Hepatocyte (in vitro differentiated cells): ENCODE measurements at regions not wholly inside any gene's neighbourhood (a gene's known extent, or its start where the extent isn't known, plus 50 kb on each side); places are given as distances from the start of the nearest gene placed in this dataset.

Experiments
- DNase-seq: peaks from one replicate; pipeline ENCODE4 v3.0.0-alpha.2; 2016; ENCODE audit warnings: low spot score
- H2AFZ ChIP-seq: fragments of 200-600 bp; sonication (generic); 2 replicates; pipeline ENCODE4 v1.6.0; 2016; ENCODE audit warnings: antibody characterized with exemption, mild to moderate bottlenecking
- H3K27ac ChIP-seq: fragments of 200-600 bp; sonication (generic); 2 replicates; pipeline ENCODE4 v1.5.1; 2016; ENCODE audit warnings: mild to moderate bottlenecking
- H3K27me3 ChIP-seq: fragments of 200-600 bp; sonication (generic); 2 replicates; pipeline ENCODE4 v1.6.1; 2016
- H3K36me3 ChIP-seq: fragments of 200-600 bp; sonication (generic); replicated peaks from 2 replicates; pipeline ENCODE4 v1.5.1; 2016; ENCODE audit warnings: low read depth; ENCODE audit not compliant: insufficient read depth
- H3K4me1 ChIP-seq: fragments of 200-600 bp; sonication (generic); 2 replicates; pipeline ENCODE4 v1.5.1; 2016; ENCODE audit warnings: mild to moderate bottlenecking, moderate library complexity; ENCODE audit not compliant: insufficient read depth
- H3K4me2 ChIP-seq: fragments of 200-600 bp; sonication (generic); 2 replicates; pipeline ENCODE4 v1.6.0; 2016
- H3K4me3 ChIP-seq: fragments of 200-600 bp; sonication (generic); 2 replicates; pipeline ENCODE4 v1.5.1; 2016; ENCODE audit warnings: mild to moderate bottlenecking
- H3K79me2 ChIP-seq: fragments of 200-600 bp; sonication (generic); 2 replicates; pipeline ENCODE4 v1.6.0; 2017; ENCODE audit warnings: mild to moderate bottlenecking
- H3K9me2 ChIP-seq: fragments of 200-600 bp; sonication (generic); replicated peaks from 2 replicates; pipeline ENCODE4 v1.6.0; 2017; ENCODE audit warnings: mild to moderate bottlenecking; ENCODE audit not compliant: insufficient read depth
- H3K9me3 ChIP-seq: fragments of 200-600 bp; sonication (generic); 2 replicates; pipeline ENCODE4 v1.5.1; 2016; ENCODE audit warnings: low read depth, mild to moderate bottlenecking
- H4K20me1 ChIP-seq: fragments of 200-600 bp; sonication (generic); 2 replicates; pipeline ENCODE4 v1.6.0; 2016; ENCODE audit warnings: mild to moderate bottlenecking; ENCODE audit not compliant: insufficient read depth, poor library complexity, severe bottlenecking
- CTCF ChIP-seq: fragments of 200-600 bp; sonication (generic); IDR thresholded peaks from 2 replicates; pipeline ENCODE4 v1.5.1; 2016; ENCODE audit warnings: antibody characterized with exemption, mild to moderate bottlenecking; ENCODE audit not compliant: poor library complexity
- EZH2 ChIP-seq: fragments of 200-600 bp; sonication (generic); IDR thresholded peaks from 2 replicates; pipeline ENCODE4 v1.6.1; 2016; ENCODE audit warnings: antibody characterized with exemption, mild to moderate bottlenecking, borderline replicate concordance
- EZH2phosphoT487 ChIP-seq: fragments of 200-600 bp; sonication (generic); IDR thresholded peaks from one replicate; pipeline ENCODE4 v1.6.1; 2018; ENCODE audit warnings: antibody characterized with exemption, mild to moderate bottlenecking, low read depth, moderate library complexity; ENCODE audit not compliant: unreplicated experiment, severe bottlenecking
- WGBS: methylation state at CpG from one replicate; pipeline ENCODE4 v1.1.6; 2016; ENCODE audit warnings: low lambda C conversion rate; ENCODE audit errors: missing lambda C conversion rate; 5-methylcytosine and 5-hydroxymethylcytosine counted together

GRCh38 chr15:37208146-37209040, 108.0 kb upstream of the MEIS2 start:
- Histone ChIP-seq H3K4me2 (no peak overlapping the region), H3K27me3 (no peaks in the 10 kb centered on the region), H2AFZ (no peak overlapping the region), H3K79me2 (no peaks in the 10 kb centered on the region), H3K9me3 (no peaks in the 10 kb centered on the region), H3K4me3 (no peak overlapping the region), H4K20me1 (no peaks in the 10 kb centered on the region), H3K36me3 (no peaks in the 10 kb centered on the region), H3K27ac (no peak overlapping the region), H3K4me1 (no peaks in the 10 kb centered on the region), H3K9me2 (no peaks in the 10 kb centered on the region)
- no peak for DNase-seq
- TF ChIP-seq EZH2phosphoT487 (no peak), CTCF (no peak), EZH2 (no peak)
- 87% methylated on average over 3 of the region's 3 CpGs for WGBS

- Histone ChIP-seq H3K4me1 (no peaks in the 10 kb centered on the region), H3K27ac (no peak overlapping the region), H4K20me1 (no peaks in the 10 kb centered on the region), H3K9me3 (no peaks in the 10 kb centered on the region), H3K27me3 (no peaks in the 10 kb centered on the region), H3K36me3 (no peaks in the 10 kb centered on the region), H3K4me2 (no peak overlapping the region), H3K79me2 (no peaks in the 10 kb centered on the region), H3K4me3 (no peak overlapping the region), H2AFZ (no peak overlapping the region), H3K9me2 (no peaks in the 10 kb centered on the region)
- WGBS, result 100% methylated on average over 1 of the region's 1 CpG
- no peak for TF ChIP-seq CTCF
- TF ChIP-seq EZH2, result no peak
- no peak for TF ChIP-seq EZH2phosphoT487
- no peak for DNase-seq
These were observed 108.7 kb upstream of the MEIS2 start for GRCh38 chr15:37209041-37209363.

- H3K4me3 ChIP-seq, result no peak overlapping the region
- H3K4me2 ChIP-seq, result no peak overlapping the region
- H3K79me2 ChIP-seq, result no peaks in the 10 kb centered on the region
- H3K9me3 ChIP-seq, result no peaks in the 10 kb centered on the region
- H3K27ac ChIP-seq, result peak overlapping the region; percentile 36
- H3K4me1 ChIP-seq, result peaks cover 2% of the 10 kb centered on the region
- H3K36me3 ChIP-seq, result no peaks in the 10 kb centered on the region
- no peaks in the 10 kb centered on the region for H3K27me3 ChIP-seq
- H4K20me1 ChIP-seq, result no peaks in the 10 kb centered on the region
- WGBS, result 96% methylated on average over 1 of the region's 1 CpG
- no peak overlapping the region for H2AFZ ChIP-seq
- DNase-seq, result peak; percentile 32
- no peaks in the 10 kb centered on the region for H3K9me2 ChIP-seq
- TF ChIP-seq CTCF (no peak), EZH2phosphoT487 (no peak), EZH2 (no peak)
These were observed 117.2 kb upstream of the MEIS2 start for GRCh38 chr15:37217567-37217966.
